Skeletal muscle satellite cell (primary cell): ENCODE measurements at regions not wholly inside any gene's neighbourhood (a gene's known extent, or its start where the extent isn't known, plus 50 kb on each side); places are given as distances from the start of the nearest gene placed in this dataset.
"Not testable (repeated sequence)": the region's sequence is repeated elsewhere in the genome, so short reads cannot be mapped to it uniquely, and the experiment has no call there.

Source experiments
- H3K27me3 ChIP-seq: 2 replicates; pipeline ENCODE4 v1.7.0; 2013; ENCODE audit warnings: low read length; ENCODE audit not compliant: control insufficient read depth, insufficient read depth
- H3K36me3 ChIP-seq: 2 replicates; pipeline ENCODE4 v1.7.0; 2013; ENCODE audit warnings: mild to moderate bottlenecking, control low read depth, low read length; ENCODE audit not compliant: insufficient read depth
- H3K4me1 ChIP-seq: 2 replicates; pipeline ENCODE4 v1.7.0; 2013; ENCODE audit warnings: low read length; ENCODE audit not compliant: control insufficient read depth, insufficient read depth
- H3K4me2 ChIP-seq: 2 replicates; pipeline ENCODE4 v1.7.0; 2013; ENCODE audit warnings: mild to moderate bottlenecking, low read length
- H3K4me3 ChIP-seq: 2 replicates; pipeline ENCODE4 v1.7.0; 2013; ENCODE audit warnings: low read length
- H3K9ac ChIP-seq: 2 replicates; pipeline ENCODE4 v1.7.0; 2013; ENCODE audit warnings: mild to moderate bottlenecking, low read depth, low read length, moderate library complexity
- H3K9me3 ChIP-seq: replicated peaks from 2 replicates; pipeline ENCODE4 v1.7.0; 2013; ENCODE audit warnings: mild to moderate bottlenecking, control low read depth, low read length

GRCh38 chr1:82143108-82143833, 342.5 kb downstream of the ADGRL2 start:
- Histone ChIP-seq H3K36me3 (no peaks in the 10 kb centered on the region), H3K4me3 (no peak overlapping the region), H3K27me3 (no peaks in the 10 kb centered on the region), H3K4me1 (no peaks in the 10 kb centered on the region), H3K9ac (no peak overlapping the region), H3K9me3 (no peaks in the 10 kb centered on the region), H3K4me2 (no peak overlapping the region)

GRCh38 chr1:82141390-82141789, 340.7 kb downstream of the ADGRL2 start:
- Histone ChIP-seq H3K4me2 (no peak overlapping the region), H3K4me1 (no peaks in the 10 kb centered on the region), H3K9me3 (no peaks in the 10 kb centered on the region), H3K4me3 (no peak overlapping the region), H3K27me3 (no peaks in the 10 kb centered on the region), H3K9ac (no peak overlapping the region), H3K36me3 (no peaks in the 10 kb centered on the region)

GRCh38 chr1:82139751-82140468, 339.2 kb downstream of the ADGRL2 start:
- H3K36me3 ChIP-seq = no peaks in the 10 kb centered on the region
- H3K4me2 ChIP-seq = no peak overlapping the region
- no peaks in the 10 kb centered on the region for H3K9me3 ChIP-seq
- no peak overlapping the region for H3K4me3 ChIP-seq
- H3K27me3 ChIP-seq = no peaks in the 10 kb centered on the region
- no peaks in the 10 kb centered on the region for H3K4me1 ChIP-seq
- no peak overlapping the region for H3K9ac ChIP-seq

- not testable (repeated sequence) for H3K27me3 ChIP-seq, H3K4me2 ChIP-seq, H3K4me3 ChIP-seq, H3K4me1 ChIP-seq, H3K9me3 ChIP-seq, H3K36me3 ChIP-seq, H3K9ac ChIP-seq
Measured at GRCh38 chr1:82136351-82136750, 335.6 kb downstream of the ADGRL2 start.

- Histone ChIP-seq H3K4me2 (no peak overlapping the region), H3K9me3 (no peaks in the 10 kb centered on the region), H3K4me3 (no peak overlapping the region), H3K27me3 (no peaks in the 10 kb centered on the region), H3K9ac (no peak overlapping the region), H3K36me3 (no peaks in the 10 kb centered on the region), H3K4me1 (no peaks in the 10 kb centered on the region)
Measured at GRCh38 chr1:82125866-82126265, 325.1 kb downstream of the ADGRL2 start.

GRCh38 chr1:82125119-82125518, 324.4 kb downstream of the ADGRL2 start:
- no peaks in the 10 kb centered on the region for H3K9me3 ChIP-seq
- H3K27me3 ChIP-seq = no peaks in the 10 kb centered on the region
- H3K9ac ChIP-seq = no peak overlapping the region
- no peak overlapping the region for H3K4me2 ChIP-seq
- no peaks in the 10 kb centered on the region for H3K4me1 ChIP-seq
- H3K36me3 ChIP-seq = no peaks in the 10 kb centered on the region
- H3K4me3 ChIP-seq = no peak overlapping the region

- no peaks in the 10 kb centered on the region for H3K4me1 ChIP-seq
- H3K27me3 ChIP-seq = no peaks in the 10 kb centered on the region
- no peak overlapping the region for H3K9ac ChIP-seq
- no peak overlapping the region for H3K4me2 ChIP-seq
- H3K4me3 ChIP-seq = no peak overlapping the region
- H3K9me3 ChIP-seq = no peaks in the 10 kb centered on the region
- H3K36me3 ChIP-seq = no peaks in the 10 kb centered on the region
Measured at GRCh38 chr1:82121421-82121820, 320.7 kb downstream of the ADGRL2 start.

- Histone ChIP-seq H3K9ac (no peak overlapping the region), H3K4me1 (no peaks in the 10 kb centered on the region), H3K36me3 (no peaks in the 10 kb centered on the region), H3K27me3 (no peaks in the 10 kb centered on the region), H3K4me2 (no peak overlapping the region), H3K4me3 (no peak overlapping the region), H3K9me3 (peaks cover 3% of the 10 kb centered on the region)
Measured at GRCh38 chr1:82116105-82116504, 315.4 kb downstream of the ADGRL2 start.

- Histone ChIP-seq H3K9ac (no peak overlapping the region), H3K36me3 (no peaks in the 10 kb centered on the region), H3K4me1 (no peaks in the 10 kb centered on the region)
Measured at GRCh38 chr1:82114887-82115286, 314.2 kb downstream of the ADGRL2 start.

GRCh38 chr1:82110366-82111254, 309.9 kb downstream of the ADGRL2 start:
- H3K9ac ChIP-seq = no peak overlapping the region
- H3K27me3 ChIP-seq = no peaks in the 10 kb centered on the region
- no peaks in the 10 kb centered on the region for H3K36me3 ChIP-seq
- H3K4me1 ChIP-seq = no peaks in the 10 kb centered on the region
- H3K9me3 ChIP-seq = peaks cover 3% of the 10 kb centered on the region
- no peak overlapping the region for H3K4me2 ChIP-seq
- no peak overlapping the region for H3K4me3 ChIP-seq

More at GRCh38 chr1:82114887-82115286, 314.2 kb downstream of the ADGRL2 start:
- Histone ChIP-seq H3K27me3 (no peaks in the 10 kb centered on the region), H3K4me2 (no peak overlapping the region), H3K4me3 (no peak overlapping the region), H3K9me3 (peaks cover 3% of the 10 kb centered on the region)

- Histone ChIP-seq H3K4me1 (no peaks in the 10 kb centered on the region), H3K4me3 (no peak overlapping the region), H3K36me3 (no peaks in the 10 kb centered on the region), H3K9ac (no peak overlapping the region), H3K4me2 (no peak overlapping the region), H3K9me3 (no peaks in the 10 kb centered on the region), H3K27me3 (no peaks in the 10 kb centered on the region)
Measured at GRCh38 chr1:82108843-82109242, 308.1 kb downstream of the ADGRL2 start.
